Pancreas (tissue), 10 donors: ENCODE measurements at regions not wholly inside any gene's neighbourhood (a gene's known extent, or its start where the extent isn't known, plus 50 kb on each side); places are given as distances from the start of the nearest gene placed in this dataset.

Experiments
- ATAC-seq, 4 donors: fragments of 200-7000 bp; cut with Tn5 transposase; one replicate each; pipeline versions ENCODE4 v1.8.0 to v1.9.1; 2020; ENCODE audit warnings: mild to moderate bottlenecking in 4 of 4, moderate library complexity in 4 of 4
- DNase-seq, 6 donors: peaks; one replicate each; pipeline ENCODE4 v3.0.0-alpha.2; 2020
- FAIRE-seq: peaks from 2 replicates; lab custom pipeline; 2012; peaks lifted over from hg19 to GRCh38; lab: Jason Lieb, UNC
- H3K27ac ChIP-seq, 4 donors: fragments of 200-600 bp; sonication (generic); 1 replicate in 3 of 4; 2 replicates in 1 of 4; pipeline versions ENCODE4 v1.5.0 to v1.8.0; 2020
- H3K27me3 ChIP-seq, 4 donors: fragments of 200-600 bp; one replicate each; pipeline ENCODE4 v1.8.0; 2021
- H3K36me3 ChIP-seq, 3 donors: fragments of 200-600 bp; sonication (generic) in 1 of 3; one replicate each; pipeline versions ENCODE4 v1.5.0 to v1.8.0; 2020 to 2021
- H3K4me1 ChIP-seq, 3 donors: fragments of 200-600 bp; one replicate each; pipeline ENCODE4 v1.8.0; 2021
- H3K4me3 ChIP-seq, 4 donors: fragments of 200-600 bp; sonication (generic) in 2 of 4; one replicate each; pipeline versions ENCODE4 v1.5.0 to v1.8.0; 2020 to 2021
- H3K9me3 ChIP-seq, 4 donors: fragments of 200-600 bp; one replicate each; pipeline ENCODE4 v1.8.0; 2021
- CTCF ChIP-seq, 4 donors: fragments of 200-600 bp; sonication (generic) in 3 of 4; IDR thresholded peaks; one replicate each; pipeline versions ENCODE4 v1.5.0 to v1.8.0; 2021; ENCODE audit warnings: antibody characterized with exemption in 4 of 4
- WGBS, 2 donors: extraction: QIAGEN DNeasy Blood & Tissue Kit; methylation state at CpG; one replicate each; pipeline ENCODE4 v1.1.7; 2013; 5-methylcytosine and 5-hydroxymethylcytosine counted together
- intact Hi-C, 3 donors: fragments of 100-400 bp; cut with DNase I; formaldehyde crosslinking; loops; one replicate each; pipeline versions ENCODE4 v1.11.1 to v1.14.2; 2022
- donor health status: healthy with polysubstance abuse.
- donor health status: DM: no; HTN: no; CAD: no; lungs with moderate emphysema.
- donor health status: DM: no; HTN: no; CAD: no.
- donor health status: control.
- donor health status: control.
- donor health status: Bipolar disorder and iron deficiency.
- donor health status: DM: yes; HTN: yes; CAD: no.
- donor health status: DM: no; HTN: no; CAD: no.
- donor health status: DM: no; HTN: no; CAD: no.
- donor health status: DM: yes; HTN: yes; CAD: no.

GRCh38 chr13:105612541-105612940, 922.9 kb downstream of the EFNB2 start:
- H3K4me1 ChIP-seq = no peaks in the 10 kb centered on the region
- 67 to 80% methylated on average over 5 of the region's 5 CpGs for WGBS, 2 donors
- no peaks in the 10 kb centered on the region for H3K36me3 ChIP-seq
- H3K27me3 ChIP-seq = no peaks in the 10 kb centered on the region
- TF ChIP-seq CTCF (IDR thresholded peaks at IDR 0.05) = no peak
- ATAC-seq = no peak
- DNase-seq = no peak
- no peak overlapping the region for H3K4me3 ChIP-seq
- H3K27ac ChIP-seq = no peak overlapping the region
- intact Hi-C loops = no loop called here
- H3K9me3 ChIP-seq = peaks cover 0 to 4% (median 0%) of the 10 kb centered on the region in 4 donors
- no peak for FAIRE-seq

- no peaks in the 10 kb centered on the region for H3K27me3 ChIP-seq
- DNase-seq (no peak), ATAC-seq (peak in 1 of 4 donors; percentile 18), FAIRE-seq (no peak)
- 10 to 21% methylated on average over 5 of the region's 5 CpGs for WGBS, 2 donors
- H3K4me1 ChIP-seq = no peaks in the 10 kb centered on the region
- H3K4me3 ChIP-seq = no peak overlapping the region
- no peaks in the 10 kb centered on the region for H3K36me3 ChIP-seq
- peaks cover 0 to 4% (median 0%) of the 10 kb centered on the region in 4 donors for H3K9me3 ChIP-seq
- no peak overlapping the region for H3K27ac ChIP-seq
- TF ChIP-seq CTCF (IDR thresholded peaks at IDR 0.05) = no peak
- intact Hi-C loops = no loop called here
These were observed 924.0 kb downstream of the EFNB2 start for GRCh38 chr13:105611424-105611823.

- no peak overlapping the region for H3K4me3 ChIP-seq
- FAIRE-seq (no peak), ATAC-seq (peak in 1 of 4 donors; percentile 39), DNase-seq (no peak)
- no peaks in the 10 kb centered on the region for H3K4me1 ChIP-seq
- intact Hi-C loops = no loop called here
- peaks cover 0 to 4% (median 0%) of the 10 kb centered on the region in 4 donors for H3K9me3 ChIP-seq
- H3K36me3 ChIP-seq = no peaks in the 10 kb centered on the region
- WGBS, 2 donors = 41 to 48% methylated on average over 2 of the region's 2 CpGs
- H3K27me3 ChIP-seq = no peaks in the 10 kb centered on the region
- H3K27ac ChIP-seq = no peak overlapping the region
- no peak for TF ChIP-seq CTCF (IDR thresholded peaks at IDR 0.05)
These were observed 927.4 kb downstream of the EFNB2 start for GRCh38 chr13:105608104-105608503.

GRCh38 chr13:105607426-105607825, 928.0 kb downstream of the EFNB2 start:
- Histone ChIP-seq H3K9me3 (peaks cover 0 to 4% (median 0%) of the 10 kb centered on the region in 4 donors), H3K4me3 (no peak overlapping the region), H3K27me3 (no peaks in the 10 kb centered on the region), H3K27ac (no peak overlapping the region), H3K36me3 (no peaks in the 10 kb centered on the region), H3K4me1 (no peaks in the 10 kb centered on the region)
- intact Hi-C loops = no loop called here
- TF ChIP-seq CTCF (IDR thresholded peaks at IDR 0.05) = no peak
- no peak for FAIRE-seq
- 79 to 88% methylated on average over 2 of the region's 2 CpGs for WGBS, 2 donors
- no peak for DNase-seq
- no peak for ATAC-seq

GRCh38 chr13:105607016-105607415, 928.4 kb downstream of the EFNB2 start:
- no peak for ATAC-seq
- WGBS, 2 donors = 12 to 17% methylated on average over 2 of the region's 2 CpGs
- no peak overlapping the region for H3K27ac ChIP-seq
- no peaks in the 10 kb centered on the region for H3K4me1 ChIP-seq
- no peaks in the 10 kb centered on the region for H3K27me3 ChIP-seq
- H3K36me3 ChIP-seq = no peaks in the 10 kb centered on the region
- DNase-seq = no peak
- no peak overlapping the region for H3K4me3 ChIP-seq
- TF ChIP-seq CTCF (IDR thresholded peaks at IDR 0.05) = no peak
- FAIRE-seq = no peak
- H3K9me3 ChIP-seq = peaks cover 0 to 4% (median 0%) of the 10 kb centered on the region in 4 donors
- intact Hi-C loops = no loop called here
